ENCODE measurements at regions not wholly inside any gene's neighbourhood (a gene's known extent, or its start where the extent isn't known, plus 50 kb on each side); places are given as distances from the start of the nearest gene placed in this dataset.

DNA sequence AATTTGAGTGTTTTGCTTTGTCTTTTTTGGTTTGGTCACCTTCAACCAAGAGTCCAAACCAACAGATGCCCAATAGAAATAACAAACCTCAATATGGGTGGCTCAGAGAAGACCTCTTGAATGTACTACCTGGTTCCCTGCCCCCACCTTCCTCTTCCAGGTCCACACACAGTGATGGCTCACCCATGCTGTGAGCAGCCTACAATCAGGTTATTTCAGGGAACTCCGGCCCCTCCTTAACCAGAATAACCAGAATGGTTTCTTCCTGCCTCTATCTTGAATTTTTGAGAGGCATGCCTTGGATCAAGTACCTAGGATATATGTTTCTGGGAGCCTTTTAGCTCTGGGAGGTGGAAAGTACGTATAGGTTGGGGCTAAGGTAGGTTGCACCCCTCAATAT, 327.1 kb upstream of the PRDM1 start:
- TF ChIP-seq, protein P1, sequence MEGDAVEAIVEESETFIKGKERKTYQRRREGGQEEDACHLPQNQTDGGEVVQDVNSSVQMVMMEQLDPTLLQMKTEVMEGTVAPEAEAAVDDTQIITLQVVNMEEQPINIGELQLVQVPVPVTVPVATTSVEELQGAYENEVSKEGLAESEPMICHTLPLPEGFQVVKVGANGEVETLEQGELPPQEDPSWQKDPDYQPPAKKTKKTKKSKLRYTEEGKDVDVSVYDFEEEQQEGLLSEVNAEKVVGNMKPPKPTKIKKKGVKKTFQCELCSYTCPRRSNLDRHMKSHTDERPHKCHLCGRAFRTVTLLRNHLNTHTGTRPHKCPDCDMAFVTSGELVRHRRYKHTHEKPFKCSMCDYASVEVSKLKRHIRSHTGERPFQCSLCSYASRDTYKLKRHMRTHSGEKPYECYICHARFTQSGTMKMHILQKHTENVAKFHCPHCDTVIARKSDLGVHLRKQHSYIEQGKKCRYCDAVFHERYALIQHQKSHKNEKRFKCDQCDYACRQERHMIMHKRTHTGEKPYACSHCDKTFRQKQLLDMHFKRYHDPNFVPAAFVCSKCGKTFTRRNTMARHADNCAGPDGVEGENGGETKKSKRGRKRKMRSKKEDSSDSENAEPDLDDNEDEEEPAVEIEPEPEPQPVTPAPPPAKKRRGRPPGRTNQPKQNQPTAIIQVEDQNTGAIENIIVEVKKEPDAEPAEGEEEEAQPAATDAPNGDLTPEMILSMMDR (IDR thresholded peaks at IDR 0.05) = no peak
- TF ChIP-seq EP300 (IDR thresholded peaks at IDR 0.05) = no peak
- TF ChIP-seq POLR2A (IDR thresholded peaks at IDR 0.05) = no peak
